ENCODE measurements at regions not wholly inside any gene's neighbourhood (a gene's known extent, or its start where the extent isn't known, plus 50 kb on each side); places are given as distances from the start of the nearest gene placed in this dataset.
A peak's percentile ranks its signal among the peaks of the same experiment; 100 is the strongest.
"Not testable (repeated sequence)": the region's sequence is repeated elsewhere in the genome, so short reads cannot be mapped to it uniquely, and the experiment has no call there.

- no peaks in the 10 kb centered on the region for H3K36me3 ChIP-seq
- H3K27me3 ChIP-seq: no peaks in the 10 kb centered on the region
- WGBS, 5 donors: 74 to 89% (median 80%) methylated on average over 10 of the region's 10 CpGs
- no peak overlapping the region for H3K4me3 ChIP-seq
- intact Hi-C loops (cut with DNase I; ENCODE audit: low total_unique reads): no loop called here
- H3K9me3 ChIP-seq: no peaks in the 10 kb centered on the region
- peaks cover 0 to 17% (median 11%) of the 10 kb centered on the region in 4 donors for H3K4me1 ChIP-seq
- DNase-seq: no peak
- TF ChIP-seq POLR2A (IDR thresholded peaks at IDR 0.05): no peak
- TF ChIP-seq POLR2AphosphoS5 (IDR thresholded peaks at IDR 0.05): no peak
- TF ChIP-seq EP300 (IDR thresholded peaks at IDR 0.05): no peak
- TF ChIP-seq CTCF (IDR thresholded peaks at IDR 0.05): no peak
- H3K27ac ChIP-seq: no peak overlapping the region
Measured at GRCh38 chr10:30550967-30551815, 78.4 kb downstream of the LYZL2 start.

- H3K27me3 ChIP-seq; DNase-seq; H3K9me3 ChIP-seq; H3K36me3 ChIP-seq; H3K4me3 ChIP-seq; intact Hi-C loops (cut with DNase I; ENCODE audit: low total_unique reads): not testable (repeated sequence)
- WGBS, 5 donors: 88 to 94% (median 92%) methylated on average over 6 of the region's 6 CpGs
- H3K4me1 ChIP-seq: peaks cover 0 to 14% (median 8%) of the 10 kb centered on the region in 4 donors
- H3K27ac ChIP-seq: peak overlapping the region in 1 of 5 donors; percentile 26
Measured at GRCh38 chr10:30549134-30549687, 80.3 kb downstream of the LYZL2 start.

- Histone ChIP-seq H3K9me3 (no peaks in the 10 kb centered on the region), H3K4me1 (no peaks in the 10 kb centered on the region), H3K36me3 (no peaks in the 10 kb centered on the region), H3K4me3 (no peak overlapping the region), H3K27ac (no peak overlapping the region), H3K27me3 (no peaks in the 10 kb centered on the region)
- DNase-seq: no peak
- WGBS, 5 donors: 80 to 93% (median 84%) methylated on average over 9 of the region's 9 CpGs
- intact Hi-C loops (cut with DNase I; ENCODE audit: low total_unique reads): no loop called here
- no peak for TF ChIP-seq EP300 (IDR thresholded peaks at IDR 0.05)
- no peak for TF ChIP-seq POLR2AphosphoS5 (IDR thresholded peaks at IDR 0.05)
- TF ChIP-seq POLR2A (IDR thresholded peaks at IDR 0.05): no peak
- no peak for TF ChIP-seq CTCF (IDR thresholded peaks at IDR 0.05)
Measured at GRCh38 chr10:30546511-30546910, 83.0 kb downstream of the LYZL2 start.

DNA sequence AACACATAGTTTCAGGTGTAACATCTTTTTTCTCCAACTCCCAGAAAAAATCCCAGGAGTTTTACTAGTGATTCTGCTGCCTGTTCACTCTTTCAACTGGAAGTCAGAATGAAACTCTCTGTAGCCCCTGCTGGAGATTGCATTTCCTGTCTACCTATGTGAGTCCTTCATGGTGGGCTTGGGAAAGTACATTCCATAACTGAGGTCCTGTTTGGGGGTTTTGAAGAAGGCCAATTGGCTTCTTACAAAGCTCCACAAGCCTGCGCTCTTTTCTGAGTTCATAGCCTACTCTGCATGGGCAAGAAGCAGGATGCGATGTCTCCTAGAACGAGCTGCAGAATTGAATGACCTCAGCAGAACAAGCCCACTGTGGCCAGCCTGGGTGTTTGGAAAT, 86.7 kb downstream of the LYZL2 start:
- Histone ChIP-seq H3K4me1 (peaks cover 0 to 2% (median 0%) of the 10 kb centered on the region in 4 donors), H3K9me3 (no peaks in the 10 kb centered on the region), H3K27me3 (no peaks in the 10 kb centered on the region), H3K36me3 (no peaks in the 10 kb centered on the region), H3K27ac (peak overlapping the region in 1 of 5 donors; percentile 62), H3K4me3 (no peak overlapping the region)
- TF ChIP-seq CTCF (IDR thresholded peaks at IDR 0.05) (no peak), POLR2AphosphoS5 (IDR thresholded peaks at IDR 0.05) (no peak), EP300 (IDR thresholded peaks at IDR 0.05) (no peak), POLR2A (IDR thresholded peaks at IDR 0.05) (no peak)
- WGBS, 5 donors: 86 to 97% (median 92%) methylated on average over 3 of the region's 3 CpGs
- intact Hi-C loops (cut with DNase I; ENCODE audit: low total_unique reads): no loop called here
- no peak for DNase-seq

Data from stomach (tissue), 8 donors.